WTC11 (cell line): ENCODE measurements at regions not wholly inside any gene's neighbourhood (a gene's known extent, or its start where the extent isn't known, plus 50 kb on each side); places are given as distances from the start of the nearest gene placed in this dataset.

Source experiments
- ATAC-seq: fragments of 200-7000 bp; cut with Tn5 transposase; 2 replicates; pipeline ENCODE4 v1.10.0; 2021; ENCODE audit warnings: mild to moderate bottlenecking, moderate library complexity
- CTCF ChIA-PET: fragments of 300-600 bp; sonication (Branson Sonifier 250); formaldehyde crosslinking; loops from one replicate; lab custom pipeline; 2021; ENCODE audit warnings: antibody characterized with exemption; lab: Charles Lee
- POLR2A ChIA-PET: fragments of 350-600 bp; sonication (Branson Sonifier 250); formaldehyde crosslinking; loops from one replicate; lab custom pipeline; 2021; ENCODE audit warnings: antibody characterized with exemption; lab: Charles Lee
- DNase-seq: peaks from one replicate; pipeline ENCODE4 v3.0.0; 2021; ENCODE audit warnings: low spot score
- H3K27ac Mint-ChIP-seq: 2 replicates; pipeline ENCODE4 v1.8.0; 2021; ENCODE audit warnings: mixed read lengths
- H3K27me3 Mint-ChIP-seq: 2 replicates; pipeline ENCODE4 v1.8.0; 2021; ENCODE audit warnings: low read depth, mild to moderate bottlenecking, moderate library complexity, mixed read lengths
- H3K36me3 Mint-ChIP-seq: 2 replicates; pipeline ENCODE4 v1.8.0; 2021; ENCODE audit warnings: mixed read lengths
- H3K4me1 Mint-ChIP-seq: 2 replicates; pipeline ENCODE4 v1.8.0; 2022; ENCODE audit warnings: mixed read lengths
- H3K4me3 Mint-ChIP-seq: 2 replicates; pipeline ENCODE4 v1.8.0; 2021; ENCODE audit warnings: mild to moderate bottlenecking, moderate library complexity, mixed read lengths
- H3K9me3 Mint-ChIP-seq: 2 replicates; pipeline ENCODE4 v1.8.0; 2021; ENCODE audit warnings: mixed read lengths
- ESRRA ChIP-seq: sonication (generic); formaldehyde crosslinking; IDR thresholded peaks from 2 replicates; pipeline ENCODE4 v1.8.1; 2022; ENCODE audit warnings: mild to moderate bottlenecking, missing genetic modification reagents, borderline replicate concordance
- FOXJ3 ChIP-seq: sonication (generic); formaldehyde crosslinking; IDR thresholded peaks from 2 replicates; pipeline ENCODE4 v1.9.0; 2021; ENCODE audit warnings: missing genetic modification reagents, mild to moderate bottlenecking, borderline replicate concordance
- FOXK1 ChIP-seq: sonication (generic); formaldehyde crosslinking; IDR thresholded peaks from 2 replicates; pipeline ENCODE4 v1.8.0; 2022; ENCODE audit warnings: mild to moderate bottlenecking, moderate library complexity, missing genetic modification reagents
- FOXP1 ChIP-seq: sonication (generic); formaldehyde crosslinking; IDR thresholded peaks from 2 replicates; pipeline ENCODE4 v1.8.0; 2022; ENCODE audit warnings: missing genetic modification reagents, mild to moderate bottlenecking, moderate library complexity, borderline replicate concordance
- MXD4 ChIP-seq: fragments of 250-450 bp; sonication (Bioruptor Pico); IDR thresholded peaks from 2 replicates; pipeline ENCODE4 v1.8.0; 2021; ENCODE audit warnings: mild to moderate bottlenecking, moderate library complexity, borderline replicate concordance
- NR3C1 ChIP-seq: sonication (generic); formaldehyde crosslinking; conservative IDR thresholded peaks from 2 replicates; pipeline ENCODE4 v1.8.1; 2023; ENCODE audit warnings: low read depth, mild to moderate bottlenecking, missing genetic modification reagents
- RORB ChIP-seq: fragments of 250-450 bp; sonication (Bioruptor Pico); IDR thresholded peaks from 2 replicates; pipeline ENCODE4 v1.9.0; 2021; ENCODE audit warnings: mild to moderate bottlenecking
- SMAD3 ChIP-seq: sonication (generic); formaldehyde crosslinking; IDR thresholded peaks from 2 replicates; pipeline ENCODE4 v1.8.0; 2022; ENCODE audit warnings: missing genetic modification reagents, mild to moderate bottlenecking, borderline replicate concordance
- TEAD1 ChIP-seq: sonication (generic); formaldehyde crosslinking; IDR thresholded peaks from 2 replicates; pipeline ENCODE4 v1.8.0; 2022; ENCODE audit warnings: mild to moderate bottlenecking, missing genetic modification reagents
- TEAD4 ChIP-seq: sonication (generic); formaldehyde crosslinking; IDR thresholded peaks from 2 replicates; pipeline ENCODE4 v1.8.0; 2022; ENCODE audit warnings: mild to moderate bottlenecking, missing genetic modification reagents
- TP53 ChIP-seq: sonication (generic); formaldehyde crosslinking; IDR thresholded peaks from 2 replicates; pipeline ENCODE4 v1.8.1; 2023; ENCODE audit warnings: mild to moderate bottlenecking, missing genetic modification reagents
- ZBTB21 ChIP-seq: sonication (generic); formaldehyde crosslinking; IDR thresholded peaks from 2 replicates; pipeline ENCODE4 v1.8.1; 2023; ENCODE audit warnings: mild to moderate bottlenecking, missing genetic modification reagents, borderline replicate concordance
- ZNF121 ChIP-seq: sonication (generic); formaldehyde crosslinking; IDR thresholded peaks from 2 replicates; pipeline ENCODE4 v1.8.0; 2023; ENCODE audit warnings: missing genetic modification reagents
- ZNF263 ChIP-seq: sonication (generic); formaldehyde crosslinking; IDR thresholded peaks from 2 replicates; pipeline ENCODE4 v1.8.1; 2022; ENCODE audit warnings: low read depth, mild to moderate bottlenecking, moderate library complexity, missing genetic modification reagents
- ZNF423 ChIP-seq: fragments of 250-450 bp; sonication (Bioruptor Pico); IDR thresholded peaks from 2 replicates; pipeline ENCODE4 v2.1.2; 2022; ENCODE audit warnings: mild to moderate bottlenecking, moderate library complexity
- ZNF671 ChIP-seq: fragments of 250-450 bp; sonication (Bioruptor Pico); IDR thresholded peaks from 2 replicates; pipeline ENCODE4 v1.8.0; 2021; ENCODE audit warnings: mild to moderate bottlenecking
- TF ChIP-seq, protein P1 (sequence below): fragments of 250-450 bp; sonication (Bioruptor Pico); IDR thresholded peaks from 2 replicates; pipeline ENCODE4 v1.8.0; 2021; ENCODE audit warnings: mild to moderate bottlenecking
- TF ChIP-seq, protein P2 (sequence below): sonication (generic); formaldehyde crosslinking; IDR thresholded peaks from 2 replicates; pipeline ENCODE4 v1.8.0; 2022; ENCODE audit warnings: mild to moderate bottlenecking, missing genetic modification reagents
- TF ChIP-seq, protein P3 (sequence below): sonication (generic); formaldehyde crosslinking; IDR thresholded peaks from 2 replicates; pipeline ENCODE4 v1.8.1; 2022; ENCODE audit warnings: mild to moderate bottlenecking, moderate library complexity, missing genetic modification reagents
- TF ChIP-seq, protein P4 (sequence below): fragments of 250-450 bp; sonication (Bioruptor Pico); IDR thresholded peaks from 2 replicates; pipeline ENCODE4 v1.9.0; 2021; ENCODE audit warnings: moderate library complexity, mild to moderate bottlenecking, inconsistent platforms, borderline replicate concordance
- TF ChIP-seq, protein P5 (sequence below): sonication (generic); formaldehyde crosslinking; conservative IDR thresholded peaks from 2 replicates; pipeline ENCODE4 v1.8.1; 2023; ENCODE audit warnings: mild to moderate bottlenecking, low read depth, missing genetic modification reagents, moderate library complexity
- TF ChIP-seq, protein P6 (sequence below): sonication (generic); formaldehyde crosslinking; IDR thresholded peaks from 2 replicates; pipeline ENCODE4 v1.8.0; 2023; ENCODE audit warnings: missing genetic modification reagents
- TF ChIP-seq, protein P7 (sequence below): fragments of 250-450 bp; sonication (Bioruptor Pico); IDR thresholded peaks from 2 replicates; pipeline ENCODE4 v1.9.0; 2021; ENCODE audit warnings: mild to moderate bottlenecking

DNA sequence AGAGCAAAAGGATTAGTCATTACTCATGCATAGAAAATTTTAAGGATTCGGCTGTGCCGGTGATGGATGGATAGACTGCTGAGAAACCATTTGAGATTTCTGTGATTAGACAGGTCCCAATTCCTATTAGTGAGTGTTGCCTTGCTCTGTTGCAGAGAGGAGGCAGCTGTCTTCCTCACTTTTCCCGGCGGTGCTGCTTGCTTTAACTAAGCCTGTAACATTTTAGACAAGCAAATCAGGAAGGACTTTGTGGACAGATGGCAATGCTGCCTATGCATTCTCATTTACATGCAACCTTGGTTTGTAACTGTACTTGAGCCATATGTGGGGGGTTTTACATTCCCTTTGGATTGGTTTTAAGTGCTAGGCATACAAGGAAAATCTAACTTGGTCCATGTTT, 1176.3 kb downstream of the CDH18 start:
- Mint-ChIP-seq H3K9me3 (peaks cover 32% of the 10 kb centered on the region), H3K36me3 (peaks cover 22% of the 10 kb centered on the region), H3K4me1 (peaks cover 21% of the 10 kb centered on the region), H3K27me3 (no peaks in the 10 kb centered on the region), H3K27ac (no peak overlapping the region), H3K4me3 (no peak overlapping the region)
- DNase-seq (no peak), ATAC-seq (no peak)
- TF ChIP-seq ZNF263 (CRISPR knock-in tag) (no peak), NR3C1 (no peak), ZNF423 (no peak), ZNF671 (CRISPR knock-in tag) (no peak), TP53 (CRISPR knock-in tag) (no peak), ZNF121 (CRISPR knock-in tag) (no peak), ESRRA (CRISPR knock-in tag) (no peak), RORB (CRISPR knock-in tag) (no peak), FOXP1 (CRISPR knock-in tag) (no peak), FOXJ3 (CRISPR knock-in tag) (no peak), TEAD1 (CRISPR knock-in tag) (no peak), TEAD4 (no peak), FOXK1 (CRISPR knock-in tag) (no peak)
- TF ChIP-seq, protein P1, sequence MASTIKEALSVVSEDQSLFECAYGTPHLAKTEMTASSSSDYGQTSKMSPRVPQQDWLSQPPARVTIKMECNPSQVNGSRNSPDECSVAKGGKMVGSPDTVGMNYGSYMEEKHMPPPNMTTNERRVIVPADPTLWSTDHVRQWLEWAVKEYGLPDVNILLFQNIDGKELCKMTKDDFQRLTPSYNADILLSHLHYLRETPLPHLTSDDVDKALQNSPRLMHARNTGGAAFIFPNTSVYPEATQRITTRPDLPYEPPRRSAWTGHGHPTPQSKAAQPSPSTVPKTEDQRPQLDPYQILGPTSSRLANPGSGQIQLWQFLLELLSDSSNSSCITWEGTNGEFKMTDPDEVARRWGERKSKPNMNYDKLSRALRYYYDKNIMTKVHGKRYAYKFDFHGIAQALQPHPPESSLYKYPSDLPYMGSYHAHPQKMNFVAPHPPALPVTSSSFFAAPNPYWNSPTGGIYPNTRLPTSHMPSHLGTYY (CRISPR knock-in tag): no peak
- TF ChIP-seq, protein P2, sequence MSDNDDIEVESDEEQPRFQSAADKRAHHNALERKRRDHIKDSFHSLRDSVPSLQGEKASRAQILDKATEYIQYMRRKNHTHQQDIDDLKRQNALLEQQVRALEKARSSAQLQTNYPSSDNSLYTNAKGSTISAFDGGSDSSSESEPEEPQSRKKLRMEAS (CRISPR knock-in tag): no peak
- TF ChIP-seq, protein P3, sequence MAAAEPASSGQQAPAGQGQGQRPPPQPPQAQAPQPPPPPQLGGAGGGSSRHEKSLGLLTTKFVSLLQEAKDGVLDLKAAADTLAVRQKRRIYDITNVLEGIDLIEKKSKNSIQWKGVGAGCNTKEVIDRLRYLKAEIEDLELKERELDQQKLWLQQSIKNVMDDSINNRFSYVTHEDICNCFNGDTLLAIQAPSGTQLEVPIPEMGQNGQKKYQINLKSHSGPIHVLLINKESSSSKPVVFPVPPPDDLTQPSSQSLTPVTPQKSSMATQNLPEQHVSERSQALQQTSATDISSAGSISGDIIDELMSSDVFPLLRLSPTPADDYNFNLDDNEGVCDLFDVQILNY: no peak
- TF ChIP-seq, protein P4, sequence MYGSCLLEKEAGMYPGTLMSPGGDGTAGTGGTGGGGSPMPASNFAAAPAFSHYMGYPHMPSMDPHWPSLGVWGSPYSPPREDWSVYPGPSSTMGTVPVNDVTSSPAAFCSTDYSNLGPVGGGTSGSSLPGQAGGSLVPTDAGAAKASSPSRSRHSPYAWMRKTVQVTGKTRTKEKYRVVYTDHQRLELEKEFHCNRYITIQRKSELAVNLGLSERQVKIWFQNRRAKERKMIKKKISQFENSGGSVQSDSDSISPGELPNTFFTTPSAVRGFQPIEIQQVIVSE: no peak
- CTCF ChIA-PET: no interaction called here
- POLR2A ChIA-PET: no interaction called here

DNA sequence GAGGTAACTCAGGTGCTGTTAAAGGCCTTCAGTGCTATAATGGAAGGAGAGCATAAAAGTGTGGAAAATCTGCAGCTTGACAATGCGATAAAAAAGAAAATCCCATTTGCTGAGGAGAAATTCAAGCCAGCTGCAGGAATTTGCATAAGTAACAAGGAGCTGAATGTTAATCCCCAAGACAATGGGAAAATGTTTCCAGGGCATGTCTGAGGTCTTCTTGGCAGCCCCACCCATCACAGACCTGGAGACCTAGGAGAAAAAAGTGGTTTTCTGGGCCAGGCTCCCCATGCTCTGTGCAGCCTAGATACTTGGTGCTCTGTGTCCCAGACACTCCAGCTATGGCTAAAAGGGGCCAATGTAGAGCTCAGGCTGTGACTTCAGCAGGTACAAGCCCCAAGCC, 1159.6 kb downstream of the CDH18 start:
- POLR2A ChIA-PET: no interaction called here
- no peak overlapping the region for H3K4me3 Mint-ChIP-seq
- CTCF ChIA-PET: no interaction called here
- TF ChIP-seq, protein P5, sequence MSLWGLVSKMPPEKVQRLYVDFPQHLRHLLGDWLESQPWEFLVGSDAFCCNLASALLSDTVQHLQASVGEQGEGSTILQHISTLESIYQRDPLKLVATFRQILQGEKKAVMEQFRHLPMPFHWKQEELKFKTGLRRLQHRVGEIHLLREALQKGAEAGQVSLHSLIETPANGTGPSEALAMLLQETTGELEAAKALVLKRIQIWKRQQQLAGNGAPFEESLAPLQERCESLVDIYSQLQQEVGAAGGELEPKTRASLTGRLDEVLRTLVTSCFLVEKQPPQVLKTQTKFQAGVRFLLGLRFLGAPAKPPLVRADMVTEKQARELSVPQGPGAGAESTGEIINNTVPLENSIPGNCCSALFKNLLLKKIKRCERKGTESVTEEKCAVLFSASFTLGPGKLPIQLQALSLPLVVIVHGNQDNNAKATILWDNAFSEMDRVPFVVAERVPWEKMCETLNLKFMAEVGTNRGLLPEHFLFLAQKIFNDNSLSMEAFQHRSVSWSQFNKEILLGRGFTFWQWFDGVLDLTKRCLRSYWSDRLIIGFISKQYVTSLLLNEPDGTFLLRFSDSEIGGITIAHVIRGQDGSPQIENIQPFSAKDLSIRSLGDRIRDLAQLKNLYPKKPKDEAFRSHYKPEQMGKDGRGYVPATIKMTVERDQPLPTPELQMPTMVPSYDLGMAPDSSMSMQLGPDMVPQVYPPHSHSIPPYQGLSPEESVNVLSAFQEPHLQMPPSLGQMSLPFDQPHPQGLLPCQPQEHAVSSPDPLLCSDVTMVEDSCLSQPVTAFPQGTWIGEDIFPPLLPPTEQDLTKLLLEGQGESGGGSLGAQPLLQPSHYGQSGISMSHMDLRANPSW (CRISPR knock-in tag): no peak
- TF ChIP-seq, protein P6, sequence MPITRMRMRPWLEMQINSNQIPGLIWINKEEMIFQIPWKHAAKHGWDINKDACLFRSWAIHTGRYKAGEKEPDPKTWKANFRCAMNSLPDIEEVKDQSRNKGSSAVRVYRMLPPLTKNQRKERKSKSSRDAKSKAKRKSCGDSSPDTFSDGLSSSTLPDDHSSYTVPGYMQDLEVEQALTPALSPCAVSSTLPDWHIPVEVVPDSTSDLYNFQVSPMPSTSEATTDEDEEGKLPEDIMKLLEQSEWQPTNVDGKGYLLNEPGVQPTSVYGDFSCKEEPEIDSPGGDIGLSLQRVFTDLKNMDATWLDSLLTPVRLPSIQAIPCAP (CRISPR knock-in tag): no peak
- TF ChIP-seq, protein P7, sequence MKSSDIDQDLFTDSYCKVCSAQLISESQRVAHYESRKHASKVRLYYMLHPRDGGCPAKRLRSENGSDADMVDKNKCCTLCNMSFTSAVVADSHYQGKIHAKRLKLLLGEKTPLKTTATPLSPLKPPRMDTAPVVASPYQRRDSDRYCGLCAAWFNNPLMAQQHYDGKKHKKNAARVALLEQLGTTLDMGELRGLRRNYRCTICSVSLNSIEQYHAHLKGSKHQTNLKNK (CRISPR knock-in tag): no peak
- TF ChIP-seq MXD4 (CRISPR knock-in tag) (no peak), ZBTB21 (CRISPR knock-in tag) (no peak), SMAD3 (CRISPR knock-in tag) (no peak), FOXP1 (CRISPR knock-in tag) (no peak)
- no peaks in the 10 kb centered on the region for H3K27me3 Mint-ChIP-seq
- H3K36me3 Mint-ChIP-seq: peaks cover 7% of the 10 kb centered on the region
- 0 out of 2 replicates have a peak overlapping the region, but pooled peaks have one; percentile 4 for H3K27ac Mint-ChIP-seq
- DNase-seq (no peak), ATAC-seq (no peak)
- peaks cover 8% of the 10 kb centered on the region for H3K4me1 Mint-ChIP-seq
- peaks cover 8% of the 10 kb centered on the region for H3K9me3 Mint-ChIP-seq
